ENCODE measurements at regions not wholly inside any gene's neighbourhood (a gene's known extent, or its start where the extent isn't known, plus 50 kb on each side); places are given as distances from the start of the nearest gene placed in this dataset.

GRCh38 chr16:17839272-17839671 is 368.5 kb upstream of the XYLT1 start:
- no peak overlapping the region for H3K4me3 Mint-ChIP-seq
- no peaks in the 10 kb centered on the region for H3K4me1 Mint-ChIP-seq
- ATAC-seq (no peak), DNase-seq (no peak)
- no peak overlapping the region for H3K27ac Mint-ChIP-seq
- no peaks in the 10 kb centered on the region for H3K36me3 Mint-ChIP-seq (ENCODE audit: low read depth)
- H3K27me3 Mint-ChIP-seq = peaks cover 7% of the 10 kb centered on the region
- peaks cover 6% of the 10 kb centered on the region for H3K9me3 Mint-ChIP-seq

- no peak overlapping the region for H3K27ac Mint-ChIP-seq
- H3K4me3 Mint-ChIP-seq = no peak overlapping the region
- DNase-seq = no peak
- no peaks in the 10 kb centered on the region for H3K36me3 Mint-ChIP-seq (ENCODE audit: low read depth)
- peaks cover 6% of the 10 kb centered on the region for H3K9me3 Mint-ChIP-seq
- H3K4me1 Mint-ChIP-seq = no peaks in the 10 kb centered on the region
- H3K27me3 Mint-ChIP-seq = peaks cover 7% of the 10 kb centered on the region
- ATAC-seq = peak; percentile 28
These were observed 366.3 kb upstream of the XYLT1 start for GRCh38 chr16:17836868-17837602.

GRCh38 chr16:17835118-17835876 is 364.5 kb upstream of the XYLT1 start:
- Mint-ChIP-seq H3K9me3 (no peaks in the 10 kb centered on the region), H3K27me3 (peaks cover 4% of the 10 kb centered on the region), H3K36me3 (ENCODE audit: low read depth) (no peaks in the 10 kb centered on the region), H3K27ac (no peak overlapping the region), H3K4me3 (no peak overlapping the region), H3K4me1 (no peaks in the 10 kb centered on the region)
- DNase-seq = no peak
- no peak for ATAC-seq

- Mint-ChIP-seq H3K4me3 (no peak overlapping the region), H3K9me3 (no peaks in the 10 kb centered on the region), H3K36me3 (ENCODE audit: low read depth) (no peaks in the 10 kb centered on the region), H3K27me3 (peaks cover 4% of the 10 kb centered on the region), H3K4me1 (no peaks in the 10 kb centered on the region), H3K27ac (no peak overlapping the region)
- no peak for DNase-seq
- no peak for ATAC-seq
These were observed 362.0 kb upstream of the XYLT1 start for GRCh38 chr16:17832738-17833137.

GRCh38 chr16:17831330-17831729 is 360.6 kb upstream of the XYLT1 start:
- ATAC-seq (no peak), DNase-seq (no peak)
- H3K4me3 Mint-ChIP-seq = no peak overlapping the region
- H3K27me3 Mint-ChIP-seq = peaks cover 4% of the 10 kb centered on the region
- H3K27ac Mint-ChIP-seq = no peak overlapping the region
- H3K36me3 Mint-ChIP-seq (ENCODE audit: low read depth) = no peaks in the 10 kb centered on the region
- H3K9me3 Mint-ChIP-seq = no peaks in the 10 kb centered on the region
- H3K4me1 Mint-ChIP-seq = no peaks in the 10 kb centered on the region

- DNase-seq = no peak
- H3K4me3 Mint-ChIP-seq = no peak overlapping the region
- ATAC-seq = no peak
- peaks cover 4% of the 10 kb centered on the region for H3K27me3 Mint-ChIP-seq
- no peak overlapping the region for H3K27ac Mint-ChIP-seq
- no peaks in the 10 kb centered on the region for H3K4me1 Mint-ChIP-seq
- H3K36me3 Mint-ChIP-seq (ENCODE audit: low read depth) = no peaks in the 10 kb centered on the region
- no peaks in the 10 kb centered on the region for H3K9me3 Mint-ChIP-seq
These were observed 359.9 kb upstream of the XYLT1 start for GRCh38 chr16:17830651-17831050.

GRCh38 chr16:17829811-17830210 is 359.1 kb upstream of the XYLT1 start:
- H3K9me3 Mint-ChIP-seq = no peaks in the 10 kb centered on the region
- no peaks in the 10 kb centered on the region for H3K36me3 Mint-ChIP-seq (ENCODE audit: low read depth)
- no peak overlapping the region for H3K4me3 Mint-ChIP-seq
- H3K27me3 Mint-ChIP-seq = no peaks in the 10 kb centered on the region
- ATAC-seq (no peak), DNase-seq (no peak)
- no peaks in the 10 kb centered on the region for H3K4me1 Mint-ChIP-seq
- no peak overlapping the region for H3K27ac Mint-ChIP-seq

GRCh38 chr16:17828012-17828411 is 357.3 kb upstream of the XYLT1 start:
- no peak overlapping the region for H3K4me3 Mint-ChIP-seq
- no peaks in the 10 kb centered on the region for H3K4me1 Mint-ChIP-seq
- DNase-seq (no peak), ATAC-seq (no peak)
- no peak overlapping the region for H3K27ac Mint-ChIP-seq
- H3K27me3 Mint-ChIP-seq = no peaks in the 10 kb centered on the region
- no peaks in the 10 kb centered on the region for H3K9me3 Mint-ChIP-seq
- H3K36me3 Mint-ChIP-seq (ENCODE audit: low read depth) = no peaks in the 10 kb centered on the region

GRCh38 chr16:17827313-17827712 is 356.6 kb upstream of the XYLT1 start:
- DNase-seq (no peak), ATAC-seq (no peak)
- H3K9me3 Mint-ChIP-seq = no peaks in the 10 kb centered on the region

GRCh38 chr16:17817943-17818342 is 347.2 kb upstream of the XYLT1 start:
- H3K9me3 Mint-ChIP-seq = peaks cover 21% of the 10 kb centered on the region
- H3K27me3 Mint-ChIP-seq = peaks cover 6% of the 10 kb centered on the region
- no peak for ATAC-seq
- no peak overlapping the region for H3K27ac Mint-ChIP-seq
- H3K4me1 Mint-ChIP-seq = no peaks in the 10 kb centered on the region
- DNase-seq = no peak
- H3K36me3 Mint-ChIP-seq (ENCODE audit: low read depth) = no peaks in the 10 kb centered on the region
- H3K4me3 Mint-ChIP-seq = no peak overlapping the region

More at GRCh38 chr16:17827313-17827712, 356.6 kb upstream of the XYLT1 start:
- H3K4me1 Mint-ChIP-seq = no peaks in the 10 kb centered on the region
- H3K36me3 Mint-ChIP-seq (ENCODE audit: low read depth) = no peaks in the 10 kb centered on the region
- H3K4me3 Mint-ChIP-seq = no peak overlapping the region
- no peak overlapping the region for H3K27ac Mint-ChIP-seq
- no peaks in the 10 kb centered on the region for H3K27me3 Mint-ChIP-seq

GRCh38 chr16:17817260-17817659 is 346.5 kb upstream of the XYLT1 start:
- no peaks in the 10 kb centered on the region for H3K36me3 Mint-ChIP-seq (ENCODE audit: low read depth)
- DNase-seq = no peak
- no peak overlapping the region for H3K4me3 Mint-ChIP-seq
- ATAC-seq = no peak
- H3K9me3 Mint-ChIP-seq = peaks cover 21% of the 10 kb centered on the region
- H3K27me3 Mint-ChIP-seq = peaks cover 6% of the 10 kb centered on the region
- H3K27ac Mint-ChIP-seq = no peak overlapping the region
- H3K4me1 Mint-ChIP-seq = no peaks in the 10 kb centered on the region

- H3K27me3 Mint-ChIP-seq = peaks cover 6% of the 10 kb centered on the region
- DNase-seq = no peak
These were observed 342.0 kb upstream of the XYLT1 start for GRCh38 chr16:17812771-17813170.

GRCh38 chr16:17804857-17805256 is 334.1 kb upstream of the XYLT1 start:
- H3K27ac Mint-ChIP-seq = no peak overlapping the region
- no peaks in the 10 kb centered on the region for H3K4me1 Mint-ChIP-seq
- ATAC-seq = no peak
- H3K36me3 Mint-ChIP-seq (ENCODE audit: low read depth) = no peaks in the 10 kb centered on the region
- no peak overlapping the region for H3K4me3 Mint-ChIP-seq
- H3K9me3 Mint-ChIP-seq = no peaks in the 10 kb centered on the region
- no peak for DNase-seq
- peaks cover 19% of the 10 kb centered on the region for H3K27me3 Mint-ChIP-seq

More at GRCh38 chr16:17812771-17813170, 342.0 kb upstream of the XYLT1 start:
- Mint-ChIP-seq H3K9me3 (peaks cover 29% of the 10 kb centered on the region), H3K27ac (no peak overlapping the region), H3K4me1 (no peaks in the 10 kb centered on the region), H3K4me3 (no peak overlapping the region), H3K36me3 (ENCODE audit: low read depth) (no peaks in the 10 kb centered on the region)
- no peak for ATAC-seq

- Mint-ChIP-seq H3K36me3 (ENCODE audit: low read depth) (no peaks in the 10 kb centered on the region), H3K27me3 (peaks cover 19% of the 10 kb centered on the region), H3K9me3 (no peaks in the 10 kb centered on the region), H3K4me1 (no peaks in the 10 kb centered on the region), H3K27ac (no peak overlapping the region), H3K4me3 (no peak overlapping the region)
- DNase-seq (no peak), ATAC-seq (no peak)
These were observed 333.1 kb upstream of the XYLT1 start for GRCh38 chr16:17803625-17804410.

- H3K4me3 Mint-ChIP-seq = no peak overlapping the region
- peaks cover 17% of the 10 kb centered on the region for H3K27me3 Mint-ChIP-seq
- DNase-seq (no peak), ATAC-seq (no peak)
- no peak overlapping the region for H3K27ac Mint-ChIP-seq
- H3K36me3 Mint-ChIP-seq (ENCODE audit: low read depth) = no peaks in the 10 kb centered on the region
- no peaks in the 10 kb centered on the region for H3K9me3 Mint-ChIP-seq
- H3K4me1 Mint-ChIP-seq = no peaks in the 10 kb centered on the region
These were observed 331.8 kb upstream of the XYLT1 start for GRCh38 chr16:17802571-17802970.

Measured in activated naive CD8-positive, alpha-beta T cell treated with anti-CD3 and anti-CD28 coated beads, Interleukin-2, amount 50 U/mL, for 24 hours (primary cell).